HG02981 (cell line): ENCODE measurements at regions not wholly inside any gene's neighbourhood (a gene's known extent, or its start where the extent isn't known, plus 50 kb on each side); places are given as distances from the start of the nearest gene placed in this dataset.
"Not testable (repeated sequence)": the region's sequence is repeated elsewhere in the genome, so short reads cannot be mapped to it uniquely, and the experiment has no call there.

Source experiments
- ATAC-seq: cut with Tn5 transposase; IDR thresholded peaks from one replicate; pipeline ENCODE4 v1.9.1; 2021; ENCODE audit warnings: mild to moderate bottlenecking, moderate library complexity; ENCODE audit not compliant: unreplicated experiment

GRCh38 chr6:21741221-21742109 lies 147.9 kb downstream of the SOX4 start:
- no peak for ATAC-seq

DNA sequence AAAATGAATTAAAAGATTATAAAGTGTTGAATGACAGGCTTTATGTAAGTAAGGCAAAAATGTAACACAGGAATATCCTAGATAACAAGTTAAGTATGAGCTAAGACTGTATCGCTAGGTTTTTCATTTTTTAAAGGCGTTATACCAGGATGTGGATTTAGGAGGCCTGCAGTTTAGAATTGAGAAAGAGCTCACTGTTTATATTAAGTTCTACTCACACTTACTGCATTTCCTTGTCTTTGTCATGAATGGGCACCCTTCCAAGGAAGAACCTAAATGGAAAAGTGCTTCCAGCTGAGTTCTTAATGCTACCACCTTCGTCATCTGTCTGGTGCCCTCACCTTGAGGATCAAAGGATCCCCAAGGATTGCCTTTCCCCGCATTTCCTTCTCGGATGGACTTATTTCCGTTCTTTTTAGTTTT lies 148.7 kb downstream of the SOX4 start:
- ATAC-seq, result no peak

DNA sequence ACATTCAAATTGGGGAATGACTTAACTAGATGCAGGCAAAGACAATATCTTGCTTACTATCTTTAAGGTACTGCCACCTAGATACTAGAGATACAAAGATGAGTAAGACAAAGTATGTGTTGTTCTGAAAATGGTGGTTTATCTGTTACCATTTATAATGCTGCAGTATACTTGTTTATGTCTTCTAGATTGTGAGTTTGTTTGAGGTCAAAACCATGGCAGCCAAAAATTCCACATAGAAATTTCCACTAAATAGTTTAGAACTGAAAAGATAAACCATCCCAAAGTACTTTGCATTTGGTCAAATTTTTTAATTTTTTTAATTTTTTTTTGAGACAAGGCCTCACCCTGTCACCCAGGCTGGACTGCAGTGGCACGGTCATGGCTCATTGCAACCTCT lies 150.8 kb downstream of the SOX4 start:
- no peak for ATAC-seq

DNA sequence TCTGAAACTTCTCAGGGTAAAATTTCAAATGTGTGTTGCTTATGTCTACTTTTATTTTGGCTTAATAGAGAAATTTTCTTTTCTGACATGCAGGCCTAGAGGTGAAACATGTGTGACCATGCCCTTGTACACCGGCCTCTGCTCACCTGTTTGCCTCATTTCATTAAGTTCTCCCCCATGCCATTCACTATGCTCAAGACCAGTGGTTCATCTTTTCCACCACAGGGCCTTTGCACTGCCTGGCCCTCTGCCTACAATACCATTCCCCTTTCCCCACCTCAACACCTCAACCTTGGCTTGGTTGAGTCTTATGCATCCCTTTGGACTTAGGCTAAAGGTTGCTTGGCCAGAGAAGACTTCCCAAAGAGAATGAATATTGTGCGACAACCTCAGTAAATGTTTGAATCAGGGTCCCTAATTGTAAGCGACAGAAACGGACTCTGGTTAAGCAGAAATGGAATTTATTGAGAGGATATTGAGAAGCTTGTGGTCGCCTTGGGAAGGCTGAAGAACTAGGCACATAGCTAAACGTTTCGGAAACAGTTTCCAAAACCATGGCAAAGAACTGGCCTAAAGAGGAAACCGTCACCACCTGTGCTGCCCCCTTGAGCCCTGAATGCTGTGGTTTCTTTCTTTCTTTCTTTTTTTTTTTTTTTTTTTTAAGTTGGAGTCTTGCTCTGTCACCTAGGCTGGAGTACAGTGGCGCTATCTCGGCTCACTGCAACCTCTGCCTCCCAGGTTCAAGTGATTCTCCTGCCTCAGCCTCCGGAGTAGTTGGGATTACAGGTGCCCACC lies 152.2 kb downstream of the SOX4 start:
- no peak for ATAC-seq

- no peak for ATAC-seq
These were observed 153.9 kb downstream of the SOX4 start for GRCh38 chr6:21747441-21747840.

- no peak for ATAC-seq
These were observed 154.9 kb downstream of the SOX4 start for GRCh38 chr6:21748343-21749056.

DNA sequence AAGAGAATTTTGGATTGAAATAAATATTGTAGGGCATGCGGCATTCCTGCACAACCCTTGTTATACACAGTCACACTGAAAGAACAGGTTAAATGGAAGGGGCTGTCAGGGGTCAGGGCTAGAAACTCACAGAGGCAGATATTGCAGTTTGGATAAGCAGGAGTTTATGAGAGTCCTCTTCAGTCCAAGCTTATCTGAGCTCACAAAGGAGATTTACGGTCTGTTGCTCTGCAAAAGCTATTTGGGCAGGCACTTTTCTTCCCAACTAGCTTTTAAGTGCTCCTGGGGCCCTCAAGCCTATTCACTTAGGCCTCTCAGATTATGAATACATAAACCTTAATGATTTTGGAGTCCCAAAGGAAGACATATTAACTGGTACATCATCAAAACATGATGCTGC lies 156.2 kb downstream of the SOX4 start:
- ATAC-seq, result no peak

GRCh38 chr6:21750575-21750974 lies 157.0 kb downstream of the SOX4 start:
- no peak for ATAC-seq

- ATAC-seq, result no peak
These were observed 158.1 kb downstream of the SOX4 start for GRCh38 chr6:21751608-21752007.

DNA sequence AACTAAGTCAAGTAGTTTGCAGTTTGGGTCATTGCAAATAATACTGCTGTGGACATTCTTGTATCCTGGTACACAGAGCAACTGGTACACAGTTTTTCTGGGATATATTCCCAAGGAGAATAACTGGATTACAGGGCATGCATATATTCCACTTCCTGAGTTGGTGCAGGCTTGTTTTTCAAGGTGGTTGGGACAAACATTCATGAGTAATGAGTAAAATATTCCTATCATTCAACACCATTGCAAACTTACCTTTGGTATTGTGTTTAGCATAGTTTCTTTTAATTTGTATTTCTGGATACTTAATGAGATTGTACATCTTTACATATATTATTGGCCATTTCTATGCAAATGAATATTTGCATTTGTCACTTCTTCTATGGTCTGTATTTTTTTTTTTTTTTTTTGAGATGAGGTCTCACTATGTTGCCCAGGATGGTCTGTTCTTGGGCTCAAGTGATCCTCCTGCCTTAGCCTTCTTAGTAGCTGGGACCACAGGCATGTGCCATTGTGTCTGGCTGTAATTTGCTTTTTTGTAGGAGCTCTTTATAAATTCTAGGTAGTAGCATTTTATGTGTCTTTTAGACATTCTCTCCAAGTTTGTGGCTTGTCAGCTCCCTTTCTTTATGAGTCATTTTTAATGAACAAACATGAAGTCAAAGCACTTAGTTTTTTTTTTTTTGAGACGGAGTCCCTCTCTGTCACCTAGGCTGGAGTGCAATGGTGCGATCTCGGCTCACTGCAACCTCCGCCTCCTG lies 158.7 kb downstream of the SOX4 start:
- no peak for ATAC-seq

DNA sequence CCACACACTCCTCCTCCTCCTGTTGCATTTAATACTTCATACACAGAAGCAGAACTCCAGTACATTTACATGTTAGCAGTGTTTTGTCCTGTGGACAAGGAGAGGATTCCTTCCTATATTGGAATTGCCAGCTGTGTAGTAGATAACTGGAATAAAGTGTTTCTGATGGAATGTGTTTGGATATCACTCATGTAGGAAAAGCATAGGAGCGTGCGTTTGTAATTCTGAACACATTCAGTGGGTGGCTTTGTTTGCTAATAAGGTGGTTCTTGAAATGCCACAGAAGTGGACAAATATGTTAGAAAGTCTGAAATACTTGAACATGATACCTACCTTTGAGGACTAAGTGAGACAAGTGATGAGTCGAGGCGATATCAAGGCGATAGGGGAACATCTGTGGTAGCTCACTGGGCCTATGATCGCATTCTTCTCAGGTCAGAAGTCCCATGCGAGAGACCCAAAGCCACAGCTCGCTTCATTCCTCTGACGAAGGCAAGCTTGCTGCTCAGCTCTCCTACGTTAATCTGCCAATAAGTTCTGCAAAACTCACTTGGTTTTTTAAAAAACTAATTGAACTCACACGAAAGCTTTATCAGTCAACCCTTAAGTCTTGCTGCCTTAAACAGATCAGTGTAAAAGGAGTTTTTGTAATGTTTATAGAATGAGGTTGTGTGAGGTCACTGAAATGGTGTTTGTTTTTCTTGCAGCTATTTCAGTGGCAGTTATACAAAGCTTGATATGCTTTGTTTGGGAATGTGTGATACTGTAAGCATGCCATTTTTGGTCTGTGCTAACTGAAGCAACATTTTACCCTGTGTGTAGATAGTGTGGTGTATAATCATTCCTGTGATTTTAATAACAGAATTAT lies 159.9 kb downstream of the SOX4 start:
- no peak for ATAC-seq

DNA sequence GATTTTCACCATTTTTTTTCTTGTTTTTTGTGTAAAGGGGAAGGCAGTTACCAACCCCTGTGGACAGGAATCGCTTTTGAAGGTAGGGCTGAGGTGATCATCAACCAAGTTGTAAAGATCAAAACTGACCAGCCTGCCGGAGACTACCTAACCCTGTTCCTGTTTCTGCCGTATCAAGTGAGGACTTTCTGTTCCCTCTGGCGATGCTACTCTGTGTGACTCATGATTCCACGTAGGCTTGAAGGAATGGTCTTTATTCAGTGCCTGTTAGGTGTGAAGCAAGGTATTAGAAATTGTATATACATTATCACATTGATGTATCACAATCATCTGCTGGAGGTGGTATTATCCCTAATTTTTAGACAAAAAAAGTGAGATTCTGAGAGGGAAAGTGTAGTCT lies 161.3 kb downstream of the SOX4 start:
- ATAC-seq, result no peak

DNA sequence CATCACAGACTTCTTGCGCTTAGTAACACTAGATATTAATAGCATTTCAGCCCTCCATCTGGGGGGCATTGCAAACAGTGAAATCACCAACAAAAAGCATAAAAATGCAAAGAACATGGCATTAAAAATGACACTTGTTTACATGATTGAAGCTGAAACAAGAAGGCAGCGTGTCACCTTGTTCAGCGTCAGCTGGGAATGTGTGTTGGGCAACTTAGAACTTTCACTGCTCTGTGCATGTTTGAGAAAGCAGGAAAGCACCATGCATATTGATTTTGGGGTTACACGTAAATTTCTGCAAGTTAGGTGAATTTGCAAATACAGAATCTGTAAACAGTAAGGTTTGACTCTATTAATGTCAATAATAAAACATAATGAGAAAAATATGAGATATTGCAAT lies 162.9 kb downstream of the SOX4 start:
- no peak for ATAC-seq

DNA sequence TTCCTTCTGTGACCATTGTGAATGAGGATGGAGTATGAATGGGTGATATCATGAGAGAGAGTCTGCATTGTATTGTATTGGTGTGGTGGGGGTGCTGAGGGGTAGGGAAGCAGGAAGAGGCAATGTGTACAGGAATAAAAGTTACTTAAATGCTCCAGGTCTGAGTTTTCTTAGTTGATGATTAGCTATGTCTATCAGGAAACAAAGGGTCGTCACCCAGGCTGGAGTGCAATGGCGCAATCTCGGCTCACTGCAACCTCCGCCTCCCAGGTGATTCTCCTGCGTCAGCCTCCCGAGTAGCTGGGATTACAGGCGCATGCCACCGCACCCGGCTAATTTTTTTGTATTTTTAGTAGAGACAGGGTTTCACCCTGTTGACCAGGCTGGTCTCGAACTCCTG lies 163.8 kb downstream of the SOX4 start:
- ATAC-seq, result not testable (repeated sequence)

- no peak for ATAC-seq
These were observed 166.2 kb downstream of the SOX4 start for GRCh38 chr6:21759721-21760120.

DNA sequence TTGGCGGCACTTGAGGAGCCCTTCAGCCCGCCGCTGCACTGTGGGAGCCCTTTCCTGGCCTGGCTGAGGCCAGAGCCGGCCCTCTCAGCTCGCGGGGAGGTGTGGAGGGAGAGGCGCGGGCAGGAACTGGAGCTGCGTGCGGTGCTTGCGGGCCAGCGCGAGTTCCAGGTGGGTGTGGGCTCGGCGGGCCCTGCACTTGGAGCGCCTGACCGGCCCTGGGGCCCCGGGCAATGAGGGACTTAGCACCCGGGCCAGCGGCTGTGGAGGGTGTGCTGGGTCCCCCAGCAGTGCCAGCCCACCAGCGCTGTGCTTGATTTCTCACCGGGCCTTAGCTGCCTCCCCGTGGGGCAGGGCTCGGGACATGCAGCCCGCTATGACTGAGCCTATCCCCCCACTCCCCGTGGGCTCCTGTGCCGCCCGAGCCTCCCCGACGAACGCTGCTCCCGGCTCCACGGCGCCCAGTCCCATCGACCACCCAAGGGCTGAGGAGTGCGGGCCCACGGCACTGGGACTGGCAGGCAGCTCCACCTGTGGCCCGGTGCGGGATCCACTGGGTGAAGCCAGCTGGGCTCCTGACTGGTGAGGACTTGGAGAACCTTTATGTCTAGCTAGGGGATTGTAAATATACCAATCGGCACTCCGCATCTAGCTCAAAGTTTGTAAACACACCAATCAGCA lies 167.6 kb downstream of the SOX4 start:
- not testable (repeated sequence) for ATAC-seq

GRCh38 chr6:21764989-21765388 lies 171.4 kb downstream of the SOX4 start:
- ATAC-seq, result no peak

DNA sequence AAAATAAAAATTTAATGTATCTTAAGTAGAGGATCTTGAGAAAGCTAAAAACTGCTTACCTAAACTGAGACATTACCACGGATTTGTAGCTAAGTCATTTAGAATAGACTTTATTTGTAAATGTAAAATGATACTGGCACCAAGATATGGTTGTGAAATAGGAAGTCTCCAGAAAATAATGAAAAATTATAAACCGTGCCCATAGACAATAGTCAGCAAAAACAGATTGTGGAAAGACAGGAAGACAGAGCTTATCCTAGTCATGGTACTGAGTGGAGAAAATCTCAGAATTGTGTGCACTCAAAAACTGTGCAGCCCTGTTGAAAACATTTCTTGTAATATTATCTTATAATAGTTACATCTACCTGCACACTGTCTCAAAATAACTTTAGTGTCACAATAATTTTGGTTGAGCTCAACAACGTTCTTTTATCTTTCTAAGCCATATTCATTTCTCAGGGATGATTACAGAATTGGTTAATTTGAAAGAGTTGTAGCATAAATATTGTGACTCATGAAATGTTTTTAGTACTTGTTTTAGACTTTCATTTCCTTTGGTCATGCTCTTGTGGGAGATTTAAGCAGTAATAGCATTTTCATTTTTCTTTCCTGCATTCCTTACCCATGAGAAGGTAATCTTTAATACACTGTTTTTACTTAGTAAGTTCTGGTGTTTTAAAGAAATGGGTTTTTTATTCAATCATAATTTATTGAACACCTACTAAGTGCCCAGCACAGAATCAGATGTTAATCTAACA lies 174.5 kb downstream of the SOX4 start:
- no peak for ATAC-seq
